H1 (cell line): ENCODE measurements at regions not wholly inside any gene's neighbourhood (a gene's known extent, or its start where the extent isn't known, plus 50 kb on each side); places are given as distances from the start of the nearest gene placed in this dataset.

Source experiments
- CTBP2 ChIP-seq: IDR thresholded peaks from 2 replicates; pipeline ENCODE4 v1.7.0; 2011; ENCODE audit warnings: borderline replicate concordance, mild to moderate bottlenecking, moderate library complexity, mixed read lengths, low read length; ENCODE audit not compliant: insufficient read depth, insufficient read length
- CTCF ChIP-seq, 3 experiments: IDR thresholded peaks; 1 replicate in 2 of 3; 2 replicates in 1 of 3; pipeline versions ENCODE4 v1.5.1 to v1.6.1; 2011; ENCODE audit warnings: low read length in 3 of 3, mild to moderate bottlenecking in 3 of 3, inconsistent platforms in 2 of 3, low read depth in 1 of 3, moderate library complexity in 1 of 3; ENCODE audit not compliant: insufficient read depth in 1 of 3; ENCODE audit errors: control extremely low read depth in 1 of 3

DNA sequence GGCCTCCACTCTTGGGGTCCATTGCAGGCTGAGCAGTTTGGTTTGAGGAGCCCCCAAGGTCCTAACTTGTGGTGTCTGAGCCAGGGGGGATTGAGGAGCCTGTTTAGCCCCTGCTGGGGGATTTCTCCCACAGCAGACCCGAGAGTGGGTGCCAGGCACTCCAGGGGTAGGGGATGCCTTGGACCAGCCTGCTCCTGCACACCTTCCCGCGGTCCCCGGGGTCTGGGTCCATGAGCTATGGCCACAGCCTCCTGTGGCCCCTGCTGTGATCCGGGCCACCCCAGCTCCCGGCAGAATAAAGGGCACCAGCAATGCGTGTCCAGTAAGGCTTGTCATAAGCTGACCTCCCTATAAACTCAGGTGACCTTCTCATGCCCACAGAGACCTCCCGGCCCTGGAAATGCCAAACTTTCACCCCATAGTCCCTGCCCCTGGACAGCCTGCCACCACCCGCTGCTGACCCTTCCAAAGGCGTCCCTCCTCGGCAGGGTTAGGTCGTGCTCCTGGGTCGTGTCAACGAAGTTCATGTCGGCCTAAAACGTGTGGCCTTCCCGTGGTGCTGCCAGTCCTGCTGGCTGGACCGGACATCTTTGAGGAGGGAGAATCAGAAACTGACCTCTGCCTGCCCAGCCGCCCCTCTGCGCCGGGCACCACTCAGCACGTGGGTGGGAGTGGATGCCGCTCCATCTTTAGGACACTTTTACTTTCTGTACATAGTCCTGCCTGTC, 137.6 kb downstream of the MRPL36 start (continued):
- no peak for TF ChIP-seq CTCF (IDR thresholded peaks at IDR 0.05; ENCODE audit: control extremely low read depth in 1 of 3, insufficient read depth in 1 of 3, low read depth in 1 of 3, low read length in 3 of 3)
- no peak for TF ChIP-seq CTBP2
